HepG2 (cell line): ENCODE measurements at regions not wholly inside any gene's neighbourhood (a gene's known extent, or its start where the extent isn't known, plus 50 kb on each side); places are given as distances from the start of the nearest gene placed in this dataset.

Source experiments
- ATAC-seq: fragments of 200-7000 bp; cut with Tn5 transposase; 3 replicates; pipeline ENCODE4 v1.9.1; 2020; ENCODE audit warnings: mild to moderate bottlenecking, moderate library complexity
- BruUV-seq: library from RNA; stranded (reverse); fragments of 400-500 nt; replicated peaks from 2 replicates; lab custom pipeline; 2021; lab: Mats Ljungman, UMichigan
- CTCF ChIA-PET: fragments of 300-600 bp; formaldehyde crosslinking; extraction: SDS; loops from one replicate; lab custom pipeline; 2021; ENCODE audit warnings: low total read pairs, inconsistent platforms, low intra/inter-chr PET ratio; lab: Yijun Ruan, JAX
- POLR2A ChIA-PET: fragments of 350-600 bp; sonication (Branson Sonifier 250); formaldehyde crosslinking; loops from one replicate; lab custom pipeline; 2020; ENCODE audit warnings: antibody characterized with exemption, inconsistent platforms; lab: Yijun Ruan, JAX
- DNase-seq: peaks from one replicate; pipeline ENCODE4 v3.0.0-alpha.2; 2015; ENCODE audit warnings: low spot score
- FAIRE-seq: peaks from 3 replicates; lab custom pipeline; 2011; peaks lifted over from hg19 to GRCh38; lab: Jason Lieb, UNC
- H2AFZ ChIP-seq: one replicate; pipeline ENCODE4 v1.6.1; 2011; ENCODE audit warnings: low read length, inconsistent platforms
- H3K27ac ChIP-seq: fragments of 300-600 bp; 3 replicates; pipeline ENCODE4 v1.8.0; 2011; ENCODE audit warnings: mixed run types, mild to moderate bottlenecking, mixed read lengths, low read length, inconsistent platforms; ENCODE audit not compliant: insufficient read depth; ENCODE audit errors: extremely low read length
- H3K27me3 ChIP-seq, 2 experiments: fragments of 200-600 bp in 1 of 2; 2 replicates in 1 of 2; 3 replicates in 1 of 2; pipeline versions ENCODE4 v1.6.0 to v1.8.0; 2011; ENCODE audit warnings: low read length in 2 of 2, mild to moderate bottlenecking in 2 of 2, moderate library complexity in 2 of 2, inconsistent platforms in 1 of 2; ENCODE audit not compliant: insufficient read depth in 2 of 2, control insufficient read depth in 1 of 2
- H3K36me3 ChIP-seq, 2 experiments: fragments of 200-600 bp in 1 of 2; replicated peaks in 1 of 2; 2 replicates in 1 of 2; 3 replicates in 1 of 2; pipeline versions ENCODE4 v1.5.1 to v1.8.0; 2011; ENCODE audit warnings: low read length in 2 of 2, inconsistent platforms in 1 of 2; ENCODE audit not compliant: insufficient read depth in 2 of 2, control insufficient read depth in 1 of 2
- H3K4me1 ChIP-seq: 2 replicates; pipeline ENCODE4 v1.5.1; 2012; ENCODE audit warnings: low read length, inconsistent platforms; ENCODE audit not compliant: insufficient read depth
- H3K4me2 ChIP-seq: 2 replicates; pipeline ENCODE4 v1.6.0; 2011; ENCODE audit warnings: low read depth, low read length, inconsistent platforms
- H3K4me3 ChIP-seq, 3 experiments: fragments of 200-600 bp in 1 of 3; sonication (generic), shearing (Covaris generic) in 1 of 3; replicated peaks in 1 of 3; 2 replicates each; pipeline ENCODE4 v1.5.1; 2011 to 2016; ENCODE audit warnings: low read length in 3 of 3, inconsistent platforms in 2 of 3, low read depth in 2 of 3, mild to moderate bottlenecking in 2 of 3, control low read depth in 1 of 3, mixed read lengths in 1 of 3; ENCODE audit not compliant: insufficient read depth in 1 of 3
- H3K79me2 ChIP-seq: one replicate; pipeline ENCODE4 v1.6.1; 2011; ENCODE audit warnings: low read length, inconsistent platforms; ENCODE audit not compliant: insufficient read depth
- H3K9ac ChIP-seq: 2 replicates; pipeline ENCODE4 v1.6.0; 2011; ENCODE audit warnings: mild to moderate bottlenecking, low read depth, low read length, inconsistent platforms; ENCODE audit not compliant: insufficient read depth
- H3K9me3 ChIP-seq: 2 replicates; pipeline ENCODE4 v1.5.1; 2012; ENCODE audit warnings: mild to moderate bottlenecking, low read length
- H4K20me1 ChIP-seq: 2 replicates; pipeline ENCODE4 v1.6.0; 2011; ENCODE audit warnings: inconsistent platforms, mild to moderate bottlenecking, low read length, moderate library complexity; ENCODE audit not compliant: insufficient read depth
- IRF9 ChIP-seq: sonication (generic); formaldehyde crosslinking; IDR thresholded peaks from 2 replicates; pipeline ENCODE4 v1.8.0; 2022; ENCODE audit warnings: missing genetic modification reagents, mild to moderate bottlenecking, borderline replicate concordance
- KDM3A ChIP-seq: IDR thresholded peaks from 2 replicates; pipeline ENCODE4 v1.6.1; 2018; ENCODE audit warnings: low read depth, missing compliant biosample characterization
- KLF9 ChIP-seq: IDR thresholded peaks from 2 replicates; pipeline ENCODE4 v1.6.1; 2016; ENCODE audit warnings: low read depth
- NCOA1 ChIP-seq: sonication (generic); formaldehyde crosslinking; IDR thresholded peaks from 2 replicates; pipeline ENCODE4 v1.9.0; 2021; ENCODE audit warnings: missing genetic modification reagents
- SMARCE1 ChIP-seq: fragments of 450-650 bp; IDR thresholded peaks from 2 replicates; pipeline ENCODE4 v1.6.1; 2017; ENCODE audit warnings: borderline replicate concordance
- ZNF260 ChIP-seq: sonication (generic); formaldehyde crosslinking; IDR thresholded peaks from 2 replicates; pipeline ENCODE4 v1.4.0; 2020; ENCODE audit warnings: missing genetic modification reagents, low read depth, mild to moderate bottlenecking, borderline replicate concordance
- ZNF768 ChIP-seq: sonication (generic); formaldehyde crosslinking; IDR thresholded peaks from 2 replicates; pipeline ENCODE4 v1.4.0; 2020; ENCODE audit warnings: missing genetic modification reagents
- WGBS: methylation state at CpG from one replicate; pipeline ENCODE4 v1.1.6; 2017; ENCODE audit warnings: low lambda C conversion rate; 5-methylcytosine and 5-hydroxymethylcytosine counted together
- in situ Hi-C: cut with HindIII; loops from 2 replicates; pipeline ENCODE4 v1.10.0; 2017; ENCODE audit warnings: low pct_unique_long_range_greater_than_20kb; ENCODE audit not compliant: extremely low pct_ligation_motif_present
- intact Hi-C: fragments of 100-400 bp; cut with micrococcal nuclease; formaldehyde crosslinking; loops from one replicate; pipeline ENCODE4 v1.10.0; 2022; ENCODE audit not compliant: unreplicated experiment
- TF ChIP-seq, protein P1 (sequence below): sonication (generic); formaldehyde crosslinking; IDR thresholded peaks from 2 replicates; pipeline ENCODE4 v1.5.1; 2020; ENCODE audit warnings: mild to moderate bottlenecking, missing genetic modification reagents, moderate library complexity

DNA sequence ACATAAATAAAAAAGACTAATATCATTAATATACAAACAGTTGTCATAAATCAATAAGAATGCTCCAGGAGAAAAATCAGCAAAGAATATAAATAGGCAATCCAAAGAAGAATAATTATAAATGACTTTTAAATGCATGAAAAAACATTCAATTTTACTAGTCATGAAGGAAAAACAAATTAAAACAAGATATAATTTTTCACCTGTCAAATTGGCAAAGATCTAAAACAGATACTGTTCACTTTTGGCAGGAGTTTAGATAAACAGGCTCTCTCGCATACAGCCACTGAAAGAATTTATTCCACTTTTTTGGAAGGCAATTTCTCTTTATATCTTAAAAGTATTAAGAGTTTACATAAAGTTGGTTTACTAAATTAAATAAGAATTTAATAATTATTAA is 176.8 kb upstream of the SETBP1 start:
- no peak overlapping the region for H3K9ac ChIP-seq
- no peaks in the 10 kb centered on the region for H3K36me3 ChIP-seq
- no peak for ATAC-seq
- no peak overlapping the region for H3K27ac ChIP-seq
- POLR2A ChIA-PET = no interaction called here
- FAIRE-seq = no peak
- no peaks in the 10 kb centered on the region for H3K4me1 ChIP-seq
- no peak for DNase-seq
- no peak overlapping the region for H2AFZ ChIP-seq
- H3K4me3 ChIP-seq = no peak overlapping the region
- H3K4me2 ChIP-seq = no peak overlapping the region
- CTCF ChIA-PET = no interaction called here
- BruUV-seq = no TSS peak
- 18% methylated on average over 1 of the region's 1 CpG for WGBS
- no peaks in the 10 kb centered on the region for H3K79me2 ChIP-seq
- peaks cover 47% of the 10 kb centered on the region for H3K9me3 ChIP-seq
- H3K27me3 ChIP-seq = no peaks in the 10 kb centered on the region
- TF ChIP-seq KDM3A (CRISPR knock-in tag) (no peak), SMARCE1 (no peak), KLF9 (CRISPR knock-in tag) (no peak), ZNF768 (no peak), NCOA1 (CRISPR knock-in tag) (no peak), ZNF260 (CRISPR knock-in tag) (no peak), IRF9 (CRISPR knock-in tag) (no peak)
- TF ChIP-seq, protein P1, sequence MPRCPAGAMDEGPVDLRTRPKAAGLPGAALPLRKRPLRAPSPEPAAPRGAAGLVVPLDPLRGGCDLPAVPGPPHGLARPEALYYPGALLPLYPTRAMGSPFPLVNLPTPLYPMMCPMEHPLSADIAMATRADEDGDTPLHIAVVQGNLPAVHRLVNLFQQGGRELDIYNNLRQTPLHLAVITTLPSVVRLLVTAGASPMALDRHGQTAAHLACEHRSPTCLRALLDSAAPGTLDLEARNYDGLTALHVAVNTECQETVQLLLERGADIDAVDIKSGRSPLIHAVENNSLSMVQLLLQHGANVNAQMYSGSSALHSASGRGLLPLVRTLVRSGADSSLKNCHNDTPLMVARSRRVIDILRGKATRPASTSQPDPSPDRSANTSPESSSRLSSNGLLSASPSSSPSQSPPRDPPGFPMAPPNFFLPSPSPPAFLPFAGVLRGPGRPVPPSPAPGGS (CRISPR knock-in tag) = no peak
- TF ChIP-seq, all 625 proteins: peak for 0
- intact Hi-C loops (no loop called here), in situ Hi-C loops (no loop called here)
- H4K20me1 ChIP-seq = no peaks in the 10 kb centered on the region
